ENCODE measurements at regions not wholly inside any gene's neighbourhood (a gene's known extent, or its start where the extent isn't known, plus 50 kb on each side); places are given as distances from the start of the nearest gene placed in this dataset.

- no peaks in the 10 kb centered on the region for H3K36me3 Mint-ChIP-seq (ENCODE audit: low read depth)
- no peaks in the 10 kb centered on the region for H3K27me3 Mint-ChIP-seq (ENCODE audit: low read depth, poor library complexity)
- no peak for TF ChIP-seq CTCF (IDR thresholded peaks at IDR 0.05)
- no peaks in the 10 kb centered on the region for H3K9me3 Mint-ChIP-seq
- no peak for DNase-seq
- no peak overlapping the region for H3K4me3 Mint-ChIP-seq
- H3K27ac Mint-ChIP-seq = peak overlapping the region; percentile 86
- H3K4me1 Mint-ChIP-seq = peaks cover 20% of the 10 kb centered on the region
Measured at GRCh38 chr1:99573431-99574217, 72.3 kb upstream of the PALMD start.

GRCh38 chr1:99577313-99577712, 68.6 kb upstream of the PALMD start:
- Mint-ChIP-seq H3K36me3 (ENCODE audit: low read depth) (no peaks in the 10 kb centered on the region), H3K4me1 (peaks cover 28% of the 10 kb centered on the region), H3K27me3 (ENCODE audit: low read depth, poor library complexity) (no peaks in the 10 kb centered on the region), H3K27ac (no peak overlapping the region), H3K4me3 (no peak overlapping the region), H3K9me3 (no peaks in the 10 kb centered on the region)
- no peak for DNase-seq
- no peak for TF ChIP-seq CTCF (IDR thresholded peaks at IDR 0.05)

DNA sequence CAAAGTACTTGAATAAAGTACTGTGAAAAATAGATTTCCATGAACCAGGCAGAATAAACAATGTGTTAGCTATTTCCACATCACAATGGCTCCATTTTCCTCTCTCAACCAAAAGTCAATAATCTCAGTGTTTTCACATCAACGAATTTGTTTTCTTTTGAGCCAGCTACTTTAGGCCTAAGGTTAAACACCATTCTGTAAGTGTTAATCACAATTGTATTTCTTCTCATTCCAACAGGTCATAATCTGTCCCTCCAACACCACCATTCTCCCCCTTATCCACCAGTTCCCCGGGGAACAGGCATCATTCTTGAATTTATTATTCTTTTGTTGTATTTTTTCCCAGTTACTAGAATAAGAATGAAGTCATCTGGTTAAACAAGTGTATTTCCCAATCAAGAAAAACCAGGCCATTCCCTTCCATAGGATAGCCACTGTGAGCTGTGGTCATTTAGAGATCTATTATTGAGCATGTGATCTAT, 66.2 kb upstream of the PALMD start:
- no peaks in the 10 kb centered on the region for H3K9me3 Mint-ChIP-seq
- no peaks in the 10 kb centered on the region for H3K27me3 Mint-ChIP-seq (ENCODE audit: low read depth, poor library complexity)
- TF ChIP-seq CTCF (IDR thresholded peaks at IDR 0.05) = no peak
- H3K27ac Mint-ChIP-seq = peak overlapping the region; percentile 14
- no peak for DNase-seq
- peaks cover 13% of the 10 kb centered on the region for H3K4me1 Mint-ChIP-seq
- H3K4me3 Mint-ChIP-seq = no peak overlapping the region
- no peaks in the 10 kb centered on the region for H3K36me3 Mint-ChIP-seq (ENCODE audit: low read depth)

GRCh38 chr1:99580451-99580850, 65.5 kb upstream of the PALMD start:
- no peak for DNase-seq
- Mint-ChIP-seq H3K4me3 (no peak overlapping the region), H3K36me3 (ENCODE audit: low read depth) (no peaks in the 10 kb centered on the region), H3K9me3 (no peaks in the 10 kb centered on the region), H3K27ac (no peak overlapping the region), H3K4me1 (peaks cover 13% of the 10 kb centered on the region), H3K27me3 (ENCODE audit: low read depth, poor library complexity) (no peaks in the 10 kb centered on the region)
- TF ChIP-seq CTCF (IDR thresholded peaks at IDR 0.05) = no peak

GRCh38 chr1:99587008-99587407, 58.9 kb upstream of the PALMD start:
- Mint-ChIP-seq H3K4me1 (no peaks in the 10 kb centered on the region), H3K4me3 (no peak overlapping the region), H3K27ac (no peak overlapping the region), H3K9me3 (no peaks in the 10 kb centered on the region), H3K27me3 (ENCODE audit: low read depth, poor library complexity) (no peaks in the 10 kb centered on the region), H3K36me3 (ENCODE audit: low read depth) (no peaks in the 10 kb centered on the region)
- TF ChIP-seq CTCF (IDR thresholded peaks at IDR 0.05) = no peak
- no peak for DNase-seq

GRCh38 chr1:99589186-99589636, 56.7 kb upstream of the PALMD start:
- H3K9me3 Mint-ChIP-seq = no peaks in the 10 kb centered on the region
- peaks cover 3% of the 10 kb centered on the region for H3K4me1 Mint-ChIP-seq
- H3K36me3 Mint-ChIP-seq (ENCODE audit: low read depth) = no peaks in the 10 kb centered on the region
- DNase-seq = no peak
- no peak for TF ChIP-seq CTCF (IDR thresholded peaks at IDR 0.05)
- H3K27ac Mint-ChIP-seq = no peak overlapping the region
- H3K27me3 Mint-ChIP-seq (ENCODE audit: low read depth, poor library complexity) = no peaks in the 10 kb centered on the region
- no peak overlapping the region for H3K4me3 Mint-ChIP-seq

Data from nephron progenitor cell (in vitro differentiated cells).